DND-41 (cell line): ENCODE measurements at regions not wholly inside any gene's neighbourhood (a gene's known extent, or its start where the extent isn't known, plus 50 kb on each side); places are given as distances from the start of the nearest gene placed in this dataset.

Experiments used
- ATAC-seq: fragments of 200-7000 bp; cut with Tn5 transposase; 3 replicates; pipeline ENCODE4 v1.9.1; 2021; ENCODE audit warnings: low read depth; ENCODE audit not compliant: insufficient read depth
- DNase-seq: peaks from one replicate; pipeline ENCODE4 v3.0.0-alpha.2; 2020
- H2AFZ ChIP-seq: 2 replicates; pipeline ENCODE4 v1.6.0; 2012; ENCODE audit warnings: low read depth, low read length
- H3K27ac ChIP-seq: 2 replicates; pipeline ENCODE4 v1.5.1; 2012; ENCODE audit warnings: low read length, inconsistent platforms
- H3K27me3 ChIP-seq: fragments of 200-600 bp; sonication (generic); 2 replicates; pipeline ENCODE4 v1.6.0; 2012; ENCODE audit warnings: low read length, mild to moderate bottlenecking, inconsistent platforms; ENCODE audit not compliant: insufficient read depth, poor library complexity
- H3K36me3 ChIP-seq: 2 replicates; pipeline ENCODE4 v1.5.1; 2012; ENCODE audit warnings: low read length, inconsistent platforms; ENCODE audit not compliant: insufficient read depth
- H3K4me1 ChIP-seq: 2 replicates; pipeline ENCODE4 v1.5.1; 2012; ENCODE audit warnings: mild to moderate bottlenecking, low read length; ENCODE audit not compliant: insufficient read depth
- H3K4me2 ChIP-seq: 2 replicates; pipeline ENCODE4 v1.6.0; 2012; ENCODE audit warnings: mild to moderate bottlenecking, moderate library complexity, low read length, inconsistent platforms; ENCODE audit not compliant: insufficient read depth
- H3K4me3 ChIP-seq, 2 experiments: fragments of 200-600 bp in 1 of 2; shearing (Covaris generic) in 1 of 2; 2 replicates each; pipeline ENCODE4 v1.5.1; 2012 to 2016; ENCODE audit warnings: inconsistent platforms in 2 of 2, low read length in 2 of 2, mild to moderate bottlenecking in 2 of 2, low read depth in 1 of 2, moderate library complexity in 1 of 2
- H3K79me2 ChIP-seq: 2 replicates; pipeline ENCODE4 v1.6.0; 2012; ENCODE audit warnings: low read length, inconsistent platforms; ENCODE audit not compliant: insufficient read depth
- H3K9ac ChIP-seq: 2 replicates; pipeline ENCODE4 v1.6.0; 2012; ENCODE audit warnings: low read depth, mild to moderate bottlenecking, inconsistent platforms, low read length, moderate library complexity
- H3K9me3 ChIP-seq: 2 replicates; pipeline ENCODE4 v1.5.1; 2012; ENCODE audit warnings: low read length, moderate library complexity, mild to moderate bottlenecking, inconsistent platforms; ENCODE audit not compliant: insufficient read depth, severe bottlenecking
- H4K20me1 ChIP-seq: 2 replicates; pipeline ENCODE4 v1.6.0; 2012; ENCODE audit warnings: low read length; ENCODE audit not compliant: insufficient read depth
- CTCF ChIP-seq: IDR thresholded peaks from 2 replicates; pipeline ENCODE4 v1.5.1; 2012; ENCODE audit warnings: borderline replicate concordance, low read length, moderate library complexity, mild to moderate bottlenecking; ENCODE audit not compliant: poor library complexity, severe bottlenecking; ENCODE audit errors: extremely low read depth
- EZH2 ChIP-seq: IDR thresholded peaks from 3 replicates; pipeline ENCODE4 v1.6.1; 2012; ENCODE audit warnings: borderline replicate concordance, low read depth, mild to moderate bottlenecking, moderate library complexity, low read length, inconsistent platforms; ENCODE audit not compliant: severe bottlenecking

GRCh38 chr5:103620851-103621547, 58.4 kb upstream of the NUDT12 start:
- Histone ChIP-seq H2AFZ (no peak overlapping the region), H3K9ac (no peak overlapping the region), H3K4me1 (no peaks in the 10 kb centered on the region), H4K20me1 (no peaks in the 10 kb centered on the region), H3K36me3 (no peaks in the 10 kb centered on the region), H3K4me3 (no peak overlapping the region), H3K4me2 (no peak overlapping the region), H3K9me3 (no peaks in the 10 kb centered on the region), H3K79me2 (no peaks in the 10 kb centered on the region), H3K27ac (no peak overlapping the region), H3K27me3 (no peaks in the 10 kb centered on the region)
- TF ChIP-seq CTCF = no peak
- no peak for TF ChIP-seq EZH2
- ATAC-seq (no peak), DNase-seq (no peak)

- Histone ChIP-seq H3K4me1 (no peaks in the 10 kb centered on the region), H3K9ac (no peak overlapping the region), H3K4me3 (no peak overlapping the region), H2AFZ (no peak overlapping the region), H3K9me3 (no peaks in the 10 kb centered on the region), H3K27me3 (no peaks in the 10 kb centered on the region), H3K27ac (no peak overlapping the region), H3K79me2 (no peaks in the 10 kb centered on the region), H3K36me3 (no peaks in the 10 kb centered on the region), H4K20me1 (no peaks in the 10 kb centered on the region), H3K4me2 (no peak overlapping the region)
- DNase-seq (no peak), ATAC-seq (no peak)
- no peak for TF ChIP-seq CTCF
- no peak for TF ChIP-seq EZH2
Measured at GRCh38 chr5:103617913-103618312, 55.3 kb upstream of the NUDT12 start.

- Histone ChIP-seq H3K9me3 (no peaks in the 10 kb centered on the region), H3K27me3 (no peaks in the 10 kb centered on the region), H2AFZ (no peak overlapping the region), H3K4me1 (no peaks in the 10 kb centered on the region), H3K4me2 (no peak overlapping the region), H3K9ac (no peak overlapping the region), H3K79me2 (no peaks in the 10 kb centered on the region), H3K4me3 (no peak overlapping the region), H3K27ac (no peak overlapping the region), H3K36me3 (no peaks in the 10 kb centered on the region), H4K20me1 (no peaks in the 10 kb centered on the region)
- TF ChIP-seq EZH2 = no peak
- TF ChIP-seq CTCF = no peak
- DNase-seq (no peak), ATAC-seq (no peak)
Measured at GRCh38 chr5:103617090-103617489, 54.5 kb upstream of the NUDT12 start.
